Activated CD4-positive, alpha-beta T cell treated with anti-CD3 and anti-CD28 coated beads, Interleukin-2, amount 10 ng/mL, durations not matched to agents 24 days and 14 days (primary cell): ENCODE measurements at regions not wholly inside any gene's neighbourhood (a gene's known extent, or its start where the extent isn't known, plus 50 kb on each side); places are given as distances from the start of the nearest gene placed in this dataset.
"Not testable (repeated sequence)": the region's sequence is repeated elsewhere in the genome, so short reads cannot be mapped to it uniquely, and the experiment has no call there.

ENCODE experiments used
- DNase-seq: peaks from one replicate; pipeline ENCODE4 v3.0.0; 2022
- H3K27ac Mint-ChIP-seq: one replicate; pipeline ENCODE4 v1.8.0; 2022; ENCODE audit warnings: mild to moderate bottlenecking, mixed read lengths
- H3K27me3 Mint-ChIP-seq: one replicate; pipeline ENCODE4 v1.8.0; 2022; ENCODE audit warnings: mixed read lengths
- H3K36me3 Mint-ChIP-seq: one replicate; pipeline ENCODE4 v1.8.0; 2022; ENCODE audit warnings: low read depth, mild to moderate bottlenecking, mixed read lengths
- H3K4me1 Mint-ChIP-seq: one replicate; pipeline ENCODE4 v1.8.0; 2021; ENCODE audit warnings: mixed read lengths
- H3K4me3 Mint-ChIP-seq: one replicate; pipeline ENCODE4 v1.8.0; 2022; ENCODE audit warnings: mild to moderate bottlenecking, moderate library complexity, mixed read lengths
- H3K9me3 Mint-ChIP-seq: one replicate; pipeline ENCODE4 v1.8.0; 2021; ENCODE audit warnings: mixed read lengths
- intact Hi-C: fragments of 100-400 bp; cut with micrococcal nuclease; formaldehyde crosslinking; loops from one replicate; pipeline ENCODE4 v1.15.1; 2023

GRCh38 chr7:150084724-150085123 lies 211.0 kb downstream of the ATP6V0E2 start:
- intact Hi-C loops, H3K4me3 Mint-ChIP-seq, H3K9me3 Mint-ChIP-seq, H3K4me1 Mint-ChIP-seq, H3K36me3 Mint-ChIP-seq, H3K27ac Mint-ChIP-seq: not testable (repeated sequence)
- H3K27me3 Mint-ChIP-seq = peaks cover 22% of the 10 kb centered on the region
- DNase-seq = peak; percentile 34

DNA sequence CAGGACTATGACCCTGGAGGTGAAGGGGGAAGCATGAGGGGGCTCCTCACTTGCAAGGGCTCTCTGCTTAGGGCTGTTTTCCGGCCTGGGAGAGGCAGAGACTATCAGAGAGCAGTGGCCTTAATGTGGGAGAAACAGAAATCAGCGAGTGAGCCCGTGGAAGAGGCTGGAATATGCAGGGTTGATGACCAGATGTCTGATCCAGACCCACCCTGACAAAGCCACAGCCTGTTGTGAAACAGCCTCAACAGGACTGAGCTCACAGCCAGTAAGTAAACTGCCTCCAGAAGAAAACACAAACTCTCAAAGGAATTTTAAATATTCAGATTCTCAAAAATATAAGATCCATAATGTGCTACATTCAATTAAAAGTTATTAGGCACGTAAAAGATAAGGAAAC lies 213.7 kb downstream of the ATP6V0E2 start:
- DNase-seq = peak; percentile 34
- H3K36me3 Mint-ChIP-seq, H3K4me1 Mint-ChIP-seq, H3K27ac Mint-ChIP-seq, intact Hi-C loops, H3K9me3 Mint-ChIP-seq, H3K4me3 Mint-ChIP-seq: not testable (repeated sequence)
- H3K27me3 Mint-ChIP-seq = peaks cover 12% of the 10 kb centered on the region

- DNase-seq, H3K4me3 Mint-ChIP-seq, H3K4me1 Mint-ChIP-seq, H3K27me3 Mint-ChIP-seq, intact Hi-C loops, H3K27ac Mint-ChIP-seq, H3K9me3 Mint-ChIP-seq, H3K36me3 Mint-ChIP-seq: not testable (repeated sequence)
Measured at GRCh38 chr7:150089139-150089538, 215.4 kb downstream of the ATP6V0E2 start.

- H3K4me1 Mint-ChIP-seq, H3K27ac Mint-ChIP-seq, H3K36me3 Mint-ChIP-seq, H3K27me3 Mint-ChIP-seq, H3K9me3 Mint-ChIP-seq, H3K4me3 Mint-ChIP-seq, intact Hi-C loops: not testable (repeated sequence)
- peak; percentile 38 for DNase-seq
Measured at GRCh38 chr7:150090776-150091175, 217.0 kb downstream of the ATP6V0E2 start.

DNA sequence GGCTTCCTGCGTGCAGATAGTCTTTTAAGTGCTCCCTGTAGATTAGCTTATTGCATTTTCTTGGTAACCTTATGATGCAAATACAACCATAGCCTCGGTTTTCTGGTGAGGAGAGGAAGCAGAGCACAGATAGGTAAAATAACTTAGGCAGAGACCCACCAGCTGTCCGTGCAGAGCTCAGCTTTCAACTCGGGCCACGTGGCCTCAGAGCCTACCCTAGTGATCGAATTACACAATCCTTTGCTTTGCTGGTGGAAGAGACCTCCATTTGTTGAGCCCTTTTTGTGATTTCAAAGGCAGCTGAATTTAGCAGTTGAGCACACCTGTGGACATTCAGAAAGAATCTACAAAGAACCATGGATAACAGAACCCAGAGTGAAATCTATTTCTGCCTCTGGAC lies 220.1 kb downstream of the ATP6V0E2 start:
- H3K36me3 Mint-ChIP-seq, DNase-seq, H3K9me3 Mint-ChIP-seq, H3K27ac Mint-ChIP-seq, intact Hi-C loops, H3K27me3 Mint-ChIP-seq, H3K4me1 Mint-ChIP-seq, H3K4me3 Mint-ChIP-seq: not testable (repeated sequence)

DNA sequence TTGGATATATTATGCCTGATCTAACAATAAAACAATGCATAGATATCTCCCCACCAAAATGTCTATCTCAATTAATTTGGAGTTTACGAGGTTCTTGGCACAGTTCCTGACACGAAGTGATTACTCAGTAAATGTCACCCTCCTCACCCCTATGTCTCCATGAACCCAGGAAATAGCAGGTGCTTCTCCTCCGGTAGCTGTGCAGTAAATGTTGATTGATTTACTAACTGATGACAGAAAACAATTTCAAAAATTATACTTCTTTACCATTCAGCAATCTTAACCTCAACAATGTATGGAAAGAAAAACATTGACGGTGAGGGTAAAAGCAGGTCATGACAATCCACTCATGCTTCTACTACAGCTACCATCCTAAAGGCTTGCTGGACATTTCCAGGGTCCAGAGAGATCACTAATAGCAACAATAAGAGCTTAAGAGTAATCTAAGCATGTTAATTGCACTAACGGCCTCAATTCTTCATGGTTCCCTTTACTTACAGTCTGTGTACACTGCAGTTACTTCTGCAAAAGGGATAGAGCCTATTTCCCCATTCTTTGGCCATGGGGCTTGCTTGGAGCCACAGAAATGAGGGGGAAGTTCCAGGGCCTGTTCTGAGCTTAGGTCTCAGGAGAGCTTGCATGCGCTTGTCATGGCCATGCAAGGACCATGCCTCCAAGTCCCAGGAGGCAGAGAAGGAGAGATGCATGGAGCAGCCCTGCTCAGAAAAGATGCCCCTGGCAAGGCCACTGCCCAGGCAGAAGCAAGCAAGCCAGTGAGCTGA lies 222.6 kb downstream of the ATP6V0E2 start:
- H3K9me3 Mint-ChIP-seq, intact Hi-C loops, H3K27ac Mint-ChIP-seq, DNase-seq, H3K36me3 Mint-ChIP-seq, H3K4me3 Mint-ChIP-seq, H3K27me3 Mint-ChIP-seq, H3K4me1 Mint-ChIP-seq: not testable (repeated sequence)

DNA sequence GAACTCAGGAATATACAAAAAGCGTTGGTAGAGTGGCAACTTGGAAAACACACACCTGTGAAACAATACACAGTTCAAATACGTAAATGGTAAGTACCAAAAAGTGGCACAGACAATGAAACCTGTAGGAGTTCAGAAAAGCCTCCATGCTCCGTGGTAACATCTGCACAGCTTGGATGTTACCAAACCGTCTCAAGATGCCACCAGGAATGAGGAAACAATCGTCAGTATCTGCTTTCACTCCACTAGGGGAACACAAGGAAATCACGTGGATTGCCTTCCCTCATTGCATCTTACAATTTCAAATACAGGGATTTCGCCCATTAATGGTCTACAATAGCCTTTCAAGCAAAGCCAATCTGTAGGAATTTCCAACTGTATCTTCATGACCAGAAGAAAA lies 224.6 kb upstream of the LRRC61 start:
- H3K9me3 Mint-ChIP-seq, H3K27ac Mint-ChIP-seq, intact Hi-C loops, DNase-seq, H3K36me3 Mint-ChIP-seq, H3K27me3 Mint-ChIP-seq, H3K4me1 Mint-ChIP-seq, H3K4me3 Mint-ChIP-seq: not testable (repeated sequence)

DNA sequence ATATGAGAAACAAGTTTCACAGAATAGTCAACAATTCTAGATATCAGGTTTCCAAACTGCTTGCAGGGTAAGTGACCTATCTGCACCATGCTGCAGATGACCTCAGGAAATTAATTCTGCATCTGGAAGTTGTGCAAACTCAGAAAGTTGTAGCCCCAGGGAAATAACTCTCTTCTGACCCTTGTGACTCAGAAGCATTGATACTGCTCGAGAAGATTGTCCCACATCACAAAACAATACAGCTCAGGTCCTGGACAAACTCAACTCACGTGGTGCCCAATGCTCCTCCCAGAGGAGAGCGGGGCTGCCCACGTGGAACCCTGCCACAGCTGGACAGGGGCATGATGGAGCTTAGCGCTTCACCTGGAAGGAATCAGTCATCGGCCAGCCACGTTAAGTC lies 221.9 kb upstream of the LRRC61 start:
- H3K9me3 Mint-ChIP-seq, H3K36me3 Mint-ChIP-seq, H3K27me3 Mint-ChIP-seq, H3K4me3 Mint-ChIP-seq, intact Hi-C loops, DNase-seq, H3K4me1 Mint-ChIP-seq, H3K27ac Mint-ChIP-seq: not testable (repeated sequence)

GRCh38 chr7:150107283-150107682 lies 215.9 kb upstream of the LRRC61 start:
- DNase-seq, H3K4me3 Mint-ChIP-seq, H3K27ac Mint-ChIP-seq, H3K36me3 Mint-ChIP-seq, H3K27me3 Mint-ChIP-seq, intact Hi-C loops, H3K4me1 Mint-ChIP-seq, H3K9me3 Mint-ChIP-seq: not testable (repeated sequence)

DNA sequence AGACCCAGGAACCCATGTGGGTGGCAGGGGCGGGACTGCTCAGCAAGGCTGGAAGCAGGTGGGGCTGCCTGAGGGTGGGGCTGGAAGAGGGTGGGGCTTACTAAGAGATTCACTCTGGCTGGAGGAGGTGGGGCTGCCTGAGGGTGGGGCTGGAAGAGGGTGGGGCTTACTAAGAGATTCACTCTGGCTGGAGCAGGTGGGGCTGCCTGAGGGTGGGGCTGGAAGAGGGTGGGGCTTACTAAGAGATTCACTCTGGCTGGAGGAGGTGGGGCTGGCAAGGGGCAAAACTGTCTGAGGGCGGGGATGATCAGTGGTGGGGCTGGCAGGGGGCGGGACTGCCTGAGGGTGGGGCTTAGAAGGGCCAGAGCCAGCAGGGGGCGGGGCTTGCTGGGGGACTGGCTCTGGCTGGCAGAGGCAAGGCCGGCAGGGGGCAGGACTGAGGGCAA lies 212.8 kb upstream of the LRRC61 start:
- H3K27me3 Mint-ChIP-seq = peaks cover 11% of the 10 kb centered on the region
- H3K4me1 Mint-ChIP-seq, H3K27ac Mint-ChIP-seq, H3K4me3 Mint-ChIP-seq, H3K36me3 Mint-ChIP-seq, H3K9me3 Mint-ChIP-seq, intact Hi-C loops: not testable (repeated sequence)
- peak; percentile 60 for DNase-seq

DNA sequence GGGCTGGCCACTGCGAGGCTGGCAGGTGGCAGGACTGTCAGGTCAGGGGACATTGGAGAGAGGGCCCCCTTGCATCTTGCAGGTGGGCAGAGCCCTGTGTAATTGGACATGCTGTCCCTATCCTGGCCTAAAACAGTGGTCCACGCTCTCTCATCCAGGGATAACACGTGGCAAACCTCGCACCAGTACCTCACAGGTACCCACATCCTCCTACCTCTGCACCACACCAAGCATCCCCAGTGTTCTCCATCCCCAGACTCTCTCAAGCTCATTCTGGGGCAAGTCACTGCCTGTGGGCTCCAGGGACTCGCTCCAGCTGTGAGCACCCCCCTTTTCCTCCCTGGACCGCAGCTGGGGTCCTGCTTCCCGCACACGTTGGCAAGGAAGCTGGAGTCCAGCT lies 212.3 kb upstream of the LRRC61 start:
- H3K9me3 Mint-ChIP-seq, H3K36me3 Mint-ChIP-seq, H3K4me1 Mint-ChIP-seq, DNase-seq, H3K27ac Mint-ChIP-seq, H3K4me3 Mint-ChIP-seq, intact Hi-C loops: not testable (repeated sequence)
- H3K27me3 Mint-ChIP-seq = peaks cover 15% of the 10 kb centered on the region

- H3K27me3 Mint-ChIP-seq = peaks cover 15% of the 10 kb centered on the region
- H3K27ac Mint-ChIP-seq, H3K4me3 Mint-ChIP-seq, H3K9me3 Mint-ChIP-seq, H3K36me3 Mint-ChIP-seq, DNase-seq, intact Hi-C loops, H3K4me1 Mint-ChIP-seq: not testable (repeated sequence)
Measured at GRCh38 chr7:150111373-150112139, 211.6 kb upstream of the LRRC61 start.

DNA sequence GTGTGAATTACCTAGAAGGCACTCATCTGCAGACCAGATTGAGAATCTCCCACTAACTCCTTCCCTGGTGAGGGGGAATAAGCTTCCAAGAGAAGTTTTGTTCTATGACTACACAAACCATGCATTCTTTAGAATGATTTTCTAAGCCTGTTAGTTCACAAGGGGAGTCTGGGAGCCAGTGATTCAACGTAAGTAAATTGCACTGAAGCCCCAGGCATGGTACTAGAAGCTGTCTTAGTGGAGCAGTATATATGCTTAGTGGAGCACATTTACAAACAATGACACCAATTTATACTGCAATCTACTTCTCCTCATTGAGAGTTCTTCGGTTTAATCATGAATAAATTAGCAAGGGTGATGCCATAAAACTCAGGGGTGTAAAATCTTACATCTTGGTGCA lies 209.9 kb upstream of the LRRC61 start:
- DNase-seq, intact Hi-C loops, H3K9me3 Mint-ChIP-seq, H3K4me1 Mint-ChIP-seq, H3K36me3 Mint-ChIP-seq, H3K4me3 Mint-ChIP-seq, H3K27ac Mint-ChIP-seq: not testable (repeated sequence)
- H3K27me3 Mint-ChIP-seq = peaks cover 15% of the 10 kb centered on the region

DNA sequence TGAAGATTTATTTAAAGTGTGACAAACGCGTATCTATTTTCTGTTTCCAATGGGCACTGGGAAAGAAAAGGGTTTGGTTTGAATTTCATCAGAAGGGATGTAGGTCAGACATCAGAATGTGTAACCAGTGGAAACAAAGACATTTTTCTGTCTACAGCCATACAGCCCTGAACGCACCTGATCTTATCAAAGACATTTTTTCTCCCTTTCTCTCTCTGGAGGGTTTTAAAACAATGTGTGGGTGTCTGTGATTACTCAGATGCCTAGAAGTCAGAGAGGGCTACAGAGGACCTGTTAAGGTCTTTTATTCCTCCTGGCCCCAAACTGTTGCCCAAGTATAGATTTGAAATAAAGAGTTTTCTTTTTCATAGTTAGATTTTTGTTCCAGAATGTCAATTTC lies 208.6 kb upstream of the LRRC61 start:
- intact Hi-C loops, H3K9me3 Mint-ChIP-seq, H3K4me1 Mint-ChIP-seq, H3K4me3 Mint-ChIP-seq, H3K27ac Mint-ChIP-seq, H3K36me3 Mint-ChIP-seq, DNase-seq: not testable (repeated sequence)
- peaks cover 20% of the 10 kb centered on the region for H3K27me3 Mint-ChIP-seq
